GM12892 (cell line): ENCODE measurements at regions not wholly inside any gene's neighbourhood (a gene's known extent, or its start where the extent isn't known, plus 50 kb on each side); places are given as distances from the start of the nearest gene placed in this dataset.

Experiments used
- POLR2A ChIP-seq: IDR thresholded peaks from 2 replicates; pipeline ENCODE4 v1.6.1; 2011; ENCODE audit warnings: low read depth, low read length, control low read depth
- POLR2AphosphoS5 ChIP-seq: IDR thresholded peaks from 2 replicates; pipeline ENCODE4 v1.6.1; 2011; ENCODE audit warnings: low read depth, low read length, control low read depth
- TAF1 ChIP-seq: IDR thresholded peaks from 2 replicates; pipeline ENCODE4 v1.6.1; 2011; ENCODE audit warnings: low read depth, mild to moderate bottlenecking, control low read depth, low read length, borderline replicate concordance

- no peak for TF ChIP-seq POLR2AphosphoS5
- TF ChIP-seq POLR2A = no peak
- no peak for TF ChIP-seq TAF1
These were observed 200.7 kb upstream of the RGPD4 start for GRCh38 chr2:107625982-107626381.
